Smooth muscle cell (in vitro differentiated cells): ENCODE measurements at regions not wholly inside any gene's neighbourhood (a gene's known extent, or its start where the extent isn't known, plus 50 kb on each side); places are given as distances from the start of the nearest gene placed in this dataset.
"Not testable (repeated sequence)": the region's sequence is repeated elsewhere in the genome, so short reads cannot be mapped to it uniquely, and the experiment has no call there.

Source experiments
- DNase-seq: peaks from one replicate; lab custom pipeline; 2025; ENCODE audit not compliant: unreplicated experiment; lab: John Stamatoyannopoulos, UW
- H2AFZ ChIP-seq: fragments of 200-600 bp; sonication (generic); 2 replicates; pipeline ENCODE4 v1.6.0; 2016; ENCODE audit warnings: antibody characterized with exemption, low read depth, mild to moderate bottlenecking
- H3F3A ChIP-seq: fragments of 200-600 bp; sonication (generic); 2 replicates; pipeline ENCODE4 v1.6.0; 2017; ENCODE audit warnings: antibody characterized with exemption, low read depth
- H3K27ac ChIP-seq: fragments of 200-600 bp; sonication (generic); 2 replicates; pipeline ENCODE4 v1.5.1; 2016; ENCODE audit warnings: low read depth, mild to moderate bottlenecking
- H3K27me3 ChIP-seq: fragments of 200-600 bp; sonication (generic); 2 replicates; pipeline ENCODE4 v1.6.1; 2016; ENCODE audit warnings: low read depth, mild to moderate bottlenecking
- H3K36me3 ChIP-seq: fragments of 200-600 bp; sonication (generic); 2 replicates; pipeline ENCODE4 v1.5.1; 2016; ENCODE audit warnings: low read depth
- H3K4me1 ChIP-seq: fragments of 200-600 bp; sonication (generic); 2 replicates; pipeline ENCODE4 v1.5.1; 2016; ENCODE audit warnings: low read depth
- H3K4me2 ChIP-seq: fragments of 200-600 bp; sonication (generic); 2 replicates; pipeline ENCODE4 v1.6.0; 2016; ENCODE audit warnings: mild to moderate bottlenecking
- H3K4me3 ChIP-seq: fragments of 200-600 bp; sonication (generic); 2 replicates; pipeline ENCODE4 v1.5.1; 2016; ENCODE audit warnings: mild to moderate bottlenecking
- H3K79me2 ChIP-seq: fragments of 200-600 bp; sonication (generic); 2 replicates; pipeline ENCODE4 v1.6.0; 2016; ENCODE audit warnings: low read depth, mild to moderate bottlenecking
- H3K9ac ChIP-seq: fragments of 200-600 bp; sonication (generic); 2 replicates; pipeline ENCODE4 v1.6.0; 2016; ENCODE audit warnings: low read depth
- H3K9me3 ChIP-seq: fragments of 200-600 bp; sonication (generic); replicated peaks from 2 replicates; pipeline ENCODE4 v1.5.1; 2016; ENCODE audit warnings: low read depth
- H4K20me1 ChIP-seq: fragments of 200-600 bp; sonication (generic); 2 replicates; pipeline ENCODE4 v1.6.0; 2016; ENCODE audit warnings: low read depth
- WGBS: methylation state at CpG from one replicate; pipeline ENCODE4 v1.1.7; 2016; ENCODE audit warnings: low lambda C conversion rate; 5-methylcytosine and 5-hydroxymethylcytosine counted together
- TF ChIP-seq, protein P1 (sequence below): fragments of 200-600 bp; sonication (generic); IDR thresholded peaks from 2 replicates; pipeline ENCODE4 v1.5.1; 2017; ENCODE audit warnings: borderline replicate concordance, mild to moderate bottlenecking, antibody characterized with exemption; ENCODE audit not compliant: insufficient read depth, poor library complexity, severe bottlenecking

- Histone ChIP-seq H3F3A (no peaks in the 10 kb centered on the region), H3K36me3 (no peaks in the 10 kb centered on the region), H3K27ac (no peak overlapping the region), H3K9ac (no peak overlapping the region), H3K4me3 (no peak overlapping the region), H3K9me3 (no peaks in the 10 kb centered on the region), H3K27me3 (no peaks in the 10 kb centered on the region), H3K4me1 (no peaks in the 10 kb centered on the region), H4K20me1 (no peaks in the 10 kb centered on the region), H2AFZ (no peak overlapping the region), H3K79me2 (no peaks in the 10 kb centered on the region), H3K4me2 (no peak overlapping the region)
- WGBS = 58% methylated on average over 1 of the region's 1 CpG
- TF ChIP-seq, protein P1, sequence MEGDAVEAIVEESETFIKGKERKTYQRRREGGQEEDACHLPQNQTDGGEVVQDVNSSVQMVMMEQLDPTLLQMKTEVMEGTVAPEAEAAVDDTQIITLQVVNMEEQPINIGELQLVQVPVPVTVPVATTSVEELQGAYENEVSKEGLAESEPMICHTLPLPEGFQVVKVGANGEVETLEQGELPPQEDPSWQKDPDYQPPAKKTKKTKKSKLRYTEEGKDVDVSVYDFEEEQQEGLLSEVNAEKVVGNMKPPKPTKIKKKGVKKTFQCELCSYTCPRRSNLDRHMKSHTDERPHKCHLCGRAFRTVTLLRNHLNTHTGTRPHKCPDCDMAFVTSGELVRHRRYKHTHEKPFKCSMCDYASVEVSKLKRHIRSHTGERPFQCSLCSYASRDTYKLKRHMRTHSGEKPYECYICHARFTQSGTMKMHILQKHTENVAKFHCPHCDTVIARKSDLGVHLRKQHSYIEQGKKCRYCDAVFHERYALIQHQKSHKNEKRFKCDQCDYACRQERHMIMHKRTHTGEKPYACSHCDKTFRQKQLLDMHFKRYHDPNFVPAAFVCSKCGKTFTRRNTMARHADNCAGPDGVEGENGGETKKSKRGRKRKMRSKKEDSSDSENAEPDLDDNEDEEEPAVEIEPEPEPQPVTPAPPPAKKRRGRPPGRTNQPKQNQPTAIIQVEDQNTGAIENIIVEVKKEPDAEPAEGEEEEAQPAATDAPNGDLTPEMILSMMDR = no peak
- no peak for DNase-seq
These were observed 549.4 kb downstream of the TRIB2 start for GRCh38 chr2:13266166-13266565.

DNA sequence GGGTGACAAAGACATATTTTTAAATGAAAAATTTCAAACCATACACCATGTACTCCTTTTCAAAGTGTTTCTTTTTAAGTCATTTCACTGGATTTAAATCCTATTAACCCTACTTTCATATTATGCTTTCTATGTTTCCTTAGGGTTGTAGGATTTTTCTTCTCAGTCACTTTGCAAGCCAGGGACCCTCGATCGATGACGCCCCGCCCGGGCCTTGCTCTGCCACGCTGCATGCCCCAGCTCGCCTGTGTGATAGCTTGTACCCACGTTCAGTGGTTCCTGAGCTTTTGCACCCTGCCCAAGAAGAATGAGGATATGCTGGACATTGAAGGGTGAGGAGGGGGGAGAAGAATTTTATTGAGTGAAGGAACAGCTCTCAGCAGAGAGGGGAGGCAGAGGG, 568.0 kb downstream of the TRIB2 start:
- Histone ChIP-seq H3K27ac (no peak overlapping the region), H3K9ac (no peak overlapping the region), H4K20me1 (no peaks in the 10 kb centered on the region), H3F3A (no peaks in the 10 kb centered on the region), H2AFZ (no peak overlapping the region), H3K4me1 (no peaks in the 10 kb centered on the region), H3K36me3 (no peaks in the 10 kb centered on the region), H3K4me2 (no peak overlapping the region), H3K27me3 (no peaks in the 10 kb centered on the region), H3K4me3 (no peak overlapping the region), H3K9me3 (peaks cover 20% of the 10 kb centered on the region), H3K79me2 (no peaks in the 10 kb centered on the region)
- TF ChIP-seq, protein P1 = no peak
- 79% methylated on average over 8 of the region's 8 CpGs for whole genome bisulfite sequencing
- DNase-seq = no peak

GRCh38 chr2:13289310-13289709, 572.6 kb downstream of the TRIB2 start:
- H3K4me2 ChIP-seq = no peak overlapping the region
- no peaks in the 10 kb centered on the region for H4K20me1 ChIP-seq
- H2AFZ ChIP-seq = no peak overlapping the region
- H3K27ac ChIP-seq = no peak overlapping the region
- TF ChIP-seq, protein P1 = no peak
- no peaks in the 10 kb centered on the region for H3F3A ChIP-seq
- peaks cover 7% of the 10 kb centered on the region for H3K9me3 ChIP-seq
- no peak overlapping the region for H3K9ac ChIP-seq
- no peaks in the 10 kb centered on the region for H3K4me1 ChIP-seq
- DNase-seq = no peak
- H3K4me3 ChIP-seq = no peak overlapping the region
- H3K79me2 ChIP-seq = no peaks in the 10 kb centered on the region
- H3K27me3 ChIP-seq = no peaks in the 10 kb centered on the region
- H3K36me3 ChIP-seq = no peaks in the 10 kb centered on the region

GRCh38 chr2:13308478-13308805, 591.7 kb downstream of the TRIB2 start:
- not testable (repeated sequence) for H2AFZ ChIP-seq, H3K4me1 ChIP-seq, H3K27me3 ChIP-seq, H3K36me3 ChIP-seq, DNase-seq, H4K20me1 ChIP-seq, H3K79me2 ChIP-seq, H3K4me3 ChIP-seq, H3F3A ChIP-seq, H3K4me2 ChIP-seq, H3K27ac ChIP-seq, H3K9ac ChIP-seq
- 91% methylated on average over 29 of the region's 33 CpGs for WGBS
- peaks cover 12% of the 10 kb centered on the region for H3K9me3 ChIP-seq
